ENCODE measurements at regions not wholly inside any gene's neighbourhood (a gene's known extent, or its start where the extent isn't known, plus 50 kb on each side); places are given as distances from the start of the nearest gene placed in this dataset.
"Not testable (repeated sequence)": the region's sequence is repeated elsewhere in the genome, so short reads cannot be mapped to it uniquely, and the experiment has no call there.

- no peak for TF ChIP-seq CTCF (IDR thresholded peaks at IDR 0.05)
- no peak for TF ChIP-seq ZFX (IDR thresholded peaks at IDR 0.05; ENCODE audit: borderline replicate concordance)
- H3K27ac ChIP-seq, result no peak overlapping the region
These were observed 84.3 kb downstream of the IGLL1 start for GRCh38 chr22:23495614-23496444.

DNA sequence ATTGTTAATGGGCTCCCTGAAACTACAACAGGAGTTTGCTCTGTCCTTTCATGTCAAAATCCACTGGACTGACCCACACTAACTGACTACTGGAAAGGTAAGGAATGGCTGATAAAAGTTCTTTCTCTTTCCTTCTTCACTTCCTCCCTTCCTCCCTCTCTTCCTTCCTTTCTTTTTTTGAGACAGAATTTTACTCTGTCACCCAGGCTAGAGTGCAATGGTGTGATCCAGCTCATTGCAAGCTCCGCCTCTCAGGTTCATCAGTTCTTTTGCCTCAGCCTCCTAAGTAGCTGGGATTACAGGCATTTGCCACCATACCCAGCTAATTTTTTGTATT is 85.2 kb downstream of the IGLL1 start:
- TF ChIP-seq ZFX (IDR thresholded peaks at IDR 0.05; ENCODE audit: borderline replicate concordance), result no peak
- TF ChIP-seq CTCF (IDR thresholded peaks at IDR 0.05), result no peak
- H3K27ac ChIP-seq, result no peak overlapping the region

- TF ChIP-seq CTCF (IDR thresholded peaks at IDR 0.05) (no peak), ZFX (IDR thresholded peaks at IDR 0.05; ENCODE audit: borderline replicate concordance) (no peak)
These were observed 94.6 kb downstream of the IGLL1 start for GRCh38 chr22:23485490-23485889.

GRCh38 chr22:23484651-23485050 is 95.4 kb downstream of the IGLL1 start:
- H3K27ac ChIP-seq, result no peak overlapping the region
- TF ChIP-seq ZFX (IDR thresholded peaks at IDR 0.05; ENCODE audit: borderline replicate concordance), result no peak
- no peak for TF ChIP-seq CTCF (IDR thresholded peaks at IDR 0.05)

More at GRCh38 chr22:23485490-23485889, 94.6 kb downstream of the IGLL1 start:
- H3K27ac ChIP-seq, result no peak overlapping the region

DNA sequence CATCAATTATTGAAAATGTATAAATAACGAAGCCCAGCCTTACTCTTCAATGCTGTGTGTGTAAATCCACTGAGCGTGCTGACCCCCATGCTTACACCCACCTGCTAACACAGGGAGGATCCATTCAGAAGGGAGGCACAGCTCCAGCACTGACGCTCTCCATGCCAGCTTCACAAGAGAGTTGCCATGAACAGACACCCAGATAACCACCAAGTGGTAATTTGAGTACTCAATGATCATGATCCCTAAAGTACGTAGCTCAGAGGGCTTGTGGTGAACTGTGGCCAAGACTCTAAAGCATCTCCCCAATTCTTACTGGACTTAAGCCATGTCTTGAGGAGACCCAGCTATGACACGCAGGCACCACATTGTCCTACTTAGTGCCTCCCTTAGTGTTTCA is 98.7 kb downstream of the IGLL1 start:
- TF ChIP-seq CTCF (IDR thresholded peaks at IDR 0.05) (no peak), ZFX (IDR thresholded peaks at IDR 0.05; ENCODE audit: borderline replicate concordance) (no peak)

DNA sequence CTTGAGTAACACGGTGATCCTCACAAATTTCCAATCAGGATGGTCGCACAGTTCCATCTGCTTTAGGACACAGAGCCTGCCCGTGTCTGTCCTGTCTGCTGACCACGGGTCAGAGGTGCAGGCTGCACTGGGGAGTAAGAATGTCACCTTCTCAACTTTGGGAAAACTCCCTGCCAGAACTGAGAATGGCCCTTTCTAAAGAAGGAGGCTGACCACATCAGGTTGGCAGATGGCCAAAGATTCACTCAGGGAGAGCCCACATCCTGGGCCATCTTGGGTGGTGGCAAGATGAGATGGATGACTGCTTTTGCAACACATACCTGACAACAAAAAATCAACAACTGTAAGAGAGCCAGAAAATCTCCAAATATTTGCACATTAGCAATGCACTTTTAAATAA is 101.9 kb downstream of the IGLL1 start:
- TF ChIP-seq CTCF (IDR thresholded peaks at IDR 0.05) (no peak), ZFX (IDR thresholded peaks at IDR 0.05; ENCODE audit: borderline replicate concordance) (no peak)
- no peak overlapping the region for H3K27ac ChIP-seq

More for the DNA sequence above, 98.7 kb downstream of the IGLL1 start:
- no peak overlapping the region for H3K27ac ChIP-seq

GRCh38 chr22:23474531-23474930 is 105.6 kb downstream of the IGLL1 start:
- not testable (repeated sequence) for H3K27ac ChIP-seq

DNA sequence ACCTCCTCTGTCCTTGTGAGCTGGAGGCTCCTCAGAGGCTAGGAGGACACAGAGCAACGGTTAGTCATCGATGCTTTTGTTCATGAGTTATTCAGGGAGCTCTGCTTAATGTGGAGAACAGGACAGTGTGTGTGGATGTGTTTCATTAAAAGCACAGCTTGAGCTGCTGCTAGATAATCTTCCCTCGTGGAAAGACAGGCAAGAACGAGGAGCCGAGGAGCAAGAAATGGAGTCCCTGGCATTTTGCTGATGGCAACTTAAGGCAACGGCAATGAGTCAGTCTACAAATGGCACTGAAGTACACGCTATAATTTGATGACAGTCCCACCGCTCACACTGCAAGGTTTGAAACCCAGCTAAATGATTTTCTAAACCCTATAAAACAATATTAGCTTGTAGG is 106.2 kb downstream of the IGLL1 start:
- TF ChIP-seq ZFX (IDR thresholded peaks at IDR 0.05; ENCODE audit: borderline replicate concordance), result no peak
- no peak for TF ChIP-seq CTCF (IDR thresholded peaks at IDR 0.05)
- no peak overlapping the region for H3K27ac ChIP-seq

DNA sequence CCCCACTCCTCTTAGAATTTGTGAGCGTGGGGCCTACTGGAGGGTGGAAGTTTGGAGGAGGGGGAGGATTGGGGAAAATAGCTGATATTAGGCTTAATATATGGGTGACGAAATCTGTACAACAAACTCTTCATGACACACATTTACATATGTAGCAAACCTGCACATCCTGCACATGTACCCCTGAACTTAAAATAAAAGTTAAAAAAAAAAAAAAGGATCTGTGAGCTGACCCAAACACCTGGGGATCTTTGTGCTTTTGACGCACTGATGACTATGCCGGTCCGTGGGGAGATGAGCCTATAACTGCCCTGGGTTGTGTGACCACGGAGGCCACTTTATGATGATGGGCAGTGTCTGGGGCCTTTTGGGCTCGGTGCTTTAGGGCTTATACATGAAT is 107.7 kb downstream of the IGLL1 start:
- H3K27ac ChIP-seq, result not testable (repeated sequence)
